ENCODE measurements at regions not wholly inside any gene's neighbourhood (a gene's known extent, or its start where the extent isn't known, plus 50 kb on each side); places are given as distances from the start of the nearest gene placed in this dataset.

DNA sequence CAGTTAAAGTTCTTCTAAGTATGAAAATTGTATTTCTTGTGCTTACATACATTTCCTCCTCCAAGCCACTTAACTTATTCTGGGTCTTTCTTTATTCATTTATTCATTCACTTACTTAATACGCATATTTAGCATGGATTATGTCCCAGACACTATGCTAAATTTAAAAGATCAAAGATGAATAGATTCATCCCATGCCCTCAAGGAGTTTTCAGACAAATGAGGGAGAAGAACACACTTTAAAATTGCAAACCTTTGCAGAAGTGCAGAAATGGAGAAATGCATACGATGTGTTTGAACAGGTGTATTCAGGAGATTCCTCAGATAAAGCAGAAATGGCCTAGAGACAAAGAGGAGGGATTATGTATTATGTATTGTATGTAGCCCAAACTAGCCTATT is 298.7 kb upstream of the SOX11 start:
- no peak for DNase-seq (ENCODE audit: low read depth in 2 of 2)

DNA sequence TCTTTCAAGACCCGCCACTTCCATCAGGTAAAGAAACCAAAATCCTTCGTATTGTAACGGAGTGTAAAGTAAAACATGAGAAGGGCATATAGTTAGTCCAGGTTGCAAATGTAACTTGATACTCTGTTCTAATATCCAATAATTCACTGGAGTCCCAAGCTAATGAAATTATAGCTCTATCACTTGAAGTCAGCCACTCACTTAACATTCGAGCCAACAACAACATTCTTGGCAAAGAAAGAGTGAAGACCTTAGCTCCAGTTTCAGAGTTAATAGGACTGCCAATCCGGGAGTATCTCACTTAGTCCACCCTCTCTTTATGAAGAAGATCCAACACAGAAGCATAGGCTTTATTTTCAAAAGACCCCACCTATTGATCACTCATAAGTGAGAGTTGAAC is 298.0 kb upstream of the SOX11 start:
- no peak for DNase-seq (ENCODE audit: low read depth in 2 of 2)

DNA sequence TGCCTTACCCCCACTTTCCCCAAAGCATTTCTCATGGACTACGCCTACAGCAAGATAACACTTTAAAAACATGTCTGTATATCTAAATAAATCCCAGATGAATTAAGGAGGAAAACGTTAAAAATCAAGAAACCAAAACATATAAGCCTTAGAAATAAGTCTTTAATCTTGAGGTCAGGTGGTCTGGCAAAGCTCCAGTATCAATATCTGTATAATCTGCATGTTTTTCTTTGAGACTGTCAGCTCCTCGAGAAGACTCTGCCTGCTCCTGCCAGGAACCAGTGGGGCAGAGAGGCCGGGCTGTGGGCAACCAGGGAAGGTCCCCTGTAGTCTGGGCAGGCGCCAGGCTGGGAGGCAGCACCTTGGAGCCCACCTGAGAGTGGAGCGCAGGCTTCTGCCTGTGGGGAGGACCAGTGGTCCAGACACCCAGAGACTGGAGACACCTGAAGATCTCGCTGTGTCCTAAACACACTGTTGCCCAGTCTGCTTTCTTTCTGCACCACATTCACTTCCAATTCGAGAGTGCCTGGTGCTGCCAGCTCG is 291.0 kb upstream of the SOX11 start:
- no peak for DNase-seq (ENCODE audit: low read depth in 2 of 2)

- no peak for DNase-seq (ENCODE audit: low read depth in 2 of 2)
These were observed 288.8 kb upstream of the SOX11 start for GRCh38 chr2:5403392-5403791.

DNA sequence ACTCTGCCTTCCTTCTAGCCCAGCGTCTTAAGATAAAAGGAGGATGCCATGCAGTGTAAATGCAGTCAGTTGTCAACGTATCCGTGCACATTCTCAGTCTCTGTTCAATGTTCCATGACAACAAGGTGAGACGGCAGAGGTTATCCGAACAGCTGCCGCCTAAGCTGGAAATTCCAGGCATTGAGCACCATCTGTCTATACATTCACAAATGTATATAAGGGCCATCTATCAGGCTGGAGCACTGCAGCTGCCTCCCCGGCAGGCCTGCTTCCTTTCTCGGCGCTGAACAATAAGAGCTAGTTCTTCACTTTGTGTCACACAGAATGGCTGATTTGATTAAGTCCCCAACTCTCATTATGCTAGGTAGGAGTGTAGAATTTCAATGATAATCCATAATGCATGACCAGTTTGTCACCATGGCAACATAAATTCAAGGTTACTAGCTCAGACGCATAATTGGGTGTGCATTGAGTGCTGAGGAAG is 282.2 kb upstream of the SOX11 start:
- DNase-seq (ENCODE audit: low read depth in 2 of 2): no peak

- no peak for DNase-seq (ENCODE audit: low read depth in 2 of 2)
These were observed 281.0 kb upstream of the SOX11 start for GRCh38 chr2:5410991-5411700.

GRCh38 chr2:5412001-5412400 is 280.2 kb upstream of the SOX11 start:
- DNase-seq (ENCODE audit: low read depth in 2 of 2): no peak

DNA sequence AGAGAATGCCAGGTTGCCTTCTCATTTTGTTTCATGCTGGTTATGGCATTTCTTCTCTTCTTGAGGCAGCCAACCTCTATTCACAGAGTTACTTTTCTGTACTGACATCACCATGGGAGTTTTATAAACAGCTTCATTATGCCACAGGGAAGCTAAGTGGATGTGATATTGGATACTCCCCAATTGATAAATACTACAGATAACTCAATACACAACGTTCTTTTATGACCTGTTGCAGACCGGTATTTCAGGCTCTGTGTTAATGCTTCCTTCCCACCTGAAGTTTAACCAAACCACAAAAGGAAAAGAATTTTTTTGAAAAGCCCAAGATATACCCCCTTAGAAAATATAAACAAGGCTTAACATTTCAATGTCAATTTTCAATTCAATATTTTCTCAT is 258.3 kb upstream of the SOX11 start:
- DNase-seq (ENCODE audit: low read depth in 2 of 2): no peak

- DNase-seq (ENCODE audit: low read depth in 2 of 2): no peak
These were observed 254.8 kb upstream of the SOX11 start for GRCh38 chr2:5437375-5437774.

GRCh38 chr2:5440174-5440573 is 252.0 kb upstream of the SOX11 start:
- no peak for DNase-seq (ENCODE audit: low read depth in 2 of 2)

DNA sequence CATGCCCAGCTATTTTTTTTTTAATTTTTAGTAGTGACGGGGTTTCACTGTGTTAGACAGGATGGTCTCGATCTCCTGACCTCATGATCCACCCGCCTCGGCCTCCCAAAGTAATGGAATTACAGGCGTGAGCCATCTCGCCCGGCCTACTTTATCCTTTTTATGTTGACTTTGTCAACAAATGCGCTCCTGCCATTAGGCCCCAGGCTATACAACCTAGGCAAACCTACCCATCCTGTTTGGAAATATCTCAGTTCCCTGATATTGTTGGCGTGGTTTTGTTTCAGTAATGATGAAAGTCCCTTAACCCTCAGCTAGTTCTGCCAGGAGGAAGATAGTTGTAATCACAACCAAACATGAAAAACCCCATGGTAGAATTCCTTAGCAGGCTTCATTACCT is 249.4 kb upstream of the SOX11 start:
- DNase-seq (ENCODE audit: low read depth in 2 of 2): no peak

- DNase-seq (ENCODE audit: low read depth in 2 of 2): no peak
These were observed 248.0 kb upstream of the SOX11 start for GRCh38 chr2:5444168-5444567.

- DNase-seq (ENCODE audit: low read depth in 2 of 2): no peak
These were observed 247.3 kb upstream of the SOX11 start for GRCh38 chr2:5444854-5445253.

DNA sequence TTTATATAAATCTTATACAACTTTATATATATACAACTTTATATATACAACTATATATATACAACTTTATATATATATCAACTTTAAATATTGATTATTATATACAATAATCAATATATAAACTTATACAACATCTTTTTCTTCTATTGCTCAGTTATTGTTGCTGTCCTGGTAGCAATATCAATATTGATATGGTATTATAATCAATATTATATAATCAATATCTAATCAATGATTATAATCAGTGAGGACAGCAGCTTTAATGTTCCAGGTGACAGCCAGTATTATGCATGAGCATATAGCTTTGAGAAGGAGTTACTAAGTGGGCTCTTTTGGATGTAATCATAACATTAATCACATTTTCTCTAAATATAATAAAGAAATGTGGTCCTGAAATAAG is 242.3 kb upstream of the SOX11 start:
- DNase-seq (ENCODE audit: low read depth in 2 of 2): no peak

- DNase-seq (ENCODE audit: low read depth in 2 of 2): no peak
These were observed 238.7 kb upstream of the SOX11 start for GRCh38 chr2:5453220-5454050.

- no peak for DNase-seq (ENCODE audit: low read depth in 2 of 2)
These were observed 238.2 kb upstream of the SOX11 start for GRCh38 chr2:5454051-5454390.

- DNase-seq (ENCODE audit: low read depth in 2 of 2): no peak
These were observed 233.1 kb upstream of the SOX11 start for GRCh38 chr2:5459041-5459440.

DNA sequence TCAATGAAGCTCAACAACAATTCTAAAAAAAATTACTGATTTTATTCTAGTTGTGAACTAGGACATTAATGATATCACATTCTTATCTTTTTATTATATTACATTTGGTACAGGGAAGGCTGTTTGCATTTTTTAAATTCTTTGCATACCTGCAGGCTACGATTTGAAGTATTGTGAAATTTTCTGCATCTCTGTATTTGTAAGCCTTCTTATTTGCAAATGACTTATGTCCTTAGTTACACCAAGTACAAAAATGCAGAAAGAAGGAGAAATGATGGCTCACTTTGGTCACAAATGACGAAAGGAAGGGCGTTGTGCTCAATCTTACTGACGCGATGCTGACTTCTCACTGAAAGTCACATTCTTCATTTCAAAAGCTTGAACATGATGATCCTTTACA is 227.5 kb upstream of the SOX11 start:
- DNase-seq (ENCODE audit: low read depth in 2 of 2): no peak

DNA sequence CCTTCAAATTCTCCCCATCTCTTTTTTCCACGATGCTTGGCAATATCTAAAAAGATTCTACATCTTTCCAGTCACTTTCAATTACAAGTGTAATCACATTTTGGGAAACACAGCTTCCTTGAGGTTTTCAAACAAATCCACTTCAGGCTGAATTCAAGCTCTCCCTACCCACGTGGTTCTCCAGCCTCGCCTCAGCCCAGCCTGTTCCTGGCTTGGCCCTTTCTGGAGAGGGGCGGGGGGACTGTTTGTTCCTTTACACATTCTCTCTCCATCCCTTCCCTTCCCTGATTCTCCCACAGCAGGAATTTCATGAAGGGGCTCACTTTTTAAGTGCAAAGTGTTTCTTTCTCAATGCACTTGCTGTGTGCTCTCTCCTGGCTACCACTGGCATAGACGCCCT is 226.3 kb upstream of the SOX11 start:
- no peak for DNase-seq (ENCODE audit: low read depth in 2 of 2)

DNA sequence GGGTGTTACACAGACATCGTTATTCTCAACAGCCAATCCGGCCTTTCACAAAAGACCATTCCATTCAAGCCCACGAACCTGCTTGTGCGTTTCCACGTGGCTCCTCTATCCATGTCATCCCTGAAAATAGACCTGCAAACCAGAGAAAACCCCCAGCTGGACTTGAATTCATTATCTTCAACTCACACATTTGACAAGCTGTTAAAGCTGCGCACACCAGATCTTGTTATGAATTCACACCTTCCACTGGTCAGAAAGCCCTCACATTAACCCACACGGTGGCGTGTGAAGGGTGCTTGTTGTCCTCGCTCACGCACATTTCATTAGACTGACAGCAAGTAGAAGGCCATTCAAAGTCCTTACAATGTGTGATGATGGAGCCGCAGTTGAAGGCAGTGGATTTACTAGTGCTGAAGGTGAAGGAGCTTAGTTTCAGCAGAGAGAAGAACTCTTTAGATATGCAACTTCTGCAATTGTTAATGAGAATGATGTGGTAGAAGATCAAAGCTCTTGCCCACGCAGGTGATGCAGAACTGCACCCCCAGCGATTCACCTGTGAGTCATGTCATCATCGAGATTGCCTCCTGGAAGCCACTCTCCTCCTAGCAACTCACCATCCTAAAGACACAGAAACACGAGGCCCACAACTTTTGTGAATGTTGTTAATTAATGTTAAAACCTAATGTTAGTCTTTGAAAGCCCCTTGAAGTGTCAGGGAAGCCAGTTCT is 224.8 kb upstream of the SOX11 start:
- DNase-seq (ENCODE audit: low read depth in 2 of 2): no peak

DNA sequence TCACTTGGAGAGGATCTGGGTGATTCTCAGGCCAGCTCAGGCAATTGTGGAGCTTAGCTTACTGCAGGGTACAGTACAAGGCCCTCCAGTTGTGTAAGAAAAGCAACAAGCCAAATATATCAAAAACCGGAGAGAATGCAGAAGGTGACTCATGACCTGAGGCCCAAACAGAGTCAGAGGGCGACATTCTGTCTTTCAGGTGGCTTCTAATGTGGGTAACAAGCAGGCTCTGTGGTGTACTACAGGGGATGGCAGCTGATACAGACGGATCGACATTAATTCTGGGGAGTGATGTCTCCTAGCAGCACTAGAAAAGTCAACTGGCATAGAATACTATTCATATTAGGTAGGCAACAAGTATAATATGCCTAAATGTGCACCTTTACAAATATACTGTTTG is 219.5 kb upstream of the SOX11 start:
- no peak for DNase-seq (ENCODE audit: low read depth in 2 of 2)

DNA sequence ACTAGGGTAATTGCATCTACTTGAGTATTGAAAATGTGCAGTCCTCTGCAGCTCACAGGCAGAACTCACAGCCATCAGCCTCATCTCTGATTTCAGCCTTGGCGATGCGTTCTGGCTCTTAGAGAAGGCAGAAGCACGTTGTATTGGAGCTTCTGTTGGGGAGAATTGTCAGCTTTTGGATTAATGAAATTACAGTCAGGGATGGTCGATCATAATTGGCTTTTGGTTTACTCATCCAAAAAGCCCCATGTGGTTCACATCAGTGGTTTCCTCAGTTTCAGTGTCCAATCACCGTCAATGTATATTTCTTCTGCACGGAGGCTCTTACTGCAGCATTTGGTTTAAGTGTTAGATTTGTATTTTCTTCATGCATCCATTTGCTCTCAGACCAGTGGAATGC is 218.5 kb upstream of the SOX11 start:
- DNase-seq (ENCODE audit: low read depth in 2 of 2): no peak
